ENCODE measurements at regions not wholly inside any gene's neighbourhood (a gene's known extent, or its start where the extent isn't known, plus 50 kb on each side); places are given as distances from the start of the nearest gene placed in this dataset.

GRCh38 chr2:152867397-152867796, 149.0 kb downstream of the ARL6IP6 start (continued):
- TF ChIP-seq ZBTB33 (IDR thresholded peaks at IDR 0.05): no peak
- TF ChIP-seq HNF4A (conservative IDR thresholded peaks at IDR 0.05): no peak
- no peak for TF ChIP-seq YY1 (IDR thresholded peaks at IDR 0.05)

GRCh38 chr2:152864601-152865149, 146.3 kb downstream of the ARL6IP6 start:
- Histone ChIP-seq H3K27me3 (ENCODE audit: control insufficient read depth in 4 of 4, insufficient read depth in 4 of 4, low read length in 3 of 4) (no peaks in the 10 kb centered on the region), H3K36me3 (ENCODE audit: control insufficient read depth in 4 of 4, insufficient read depth in 3 of 4, low read depth in 1 of 4, low read length in 3 of 4) (no peaks in the 10 kb centered on the region), H3K9me3 (ENCODE audit: control insufficient read depth in 4 of 4, low read length in 3 of 4) (peaks cover 0 to 4% (median 2%) of the 10 kb centered on the region in 4 donors), H3K9ac (ENCODE audit: low read depth in 1 of 2, low read length in 2 of 2) (no peak overlapping the region), H3K4me1 (ENCODE audit: control insufficient read depth in 4 of 4, insufficient read depth in 4 of 4, low read length in 3 of 4) (no peaks in the 10 kb centered on the region), H3K4me3 (ENCODE audit: low read depth in 1 of 3, low read length in 3 of 3) (no peak overlapping the region), H3K27ac (ENCODE audit: low read depth in 1 of 2, low read length in 2 of 2) (no peak overlapping the region)
- no peak for DNase-seq (ENCODE audit: low spot score)
- WGBS: 68% methylated on average over 5 of the region's 5 CpGs
- TF ChIP-seq TAF1 (conservative IDR thresholded peaks at IDR 0.05): no peak
- no peak for TF ChIP-seq HNF4G (IDR thresholded peaks at IDR 0.05)
- no peak for TF ChIP-seq YY1 (IDR thresholded peaks at IDR 0.05)
- TF ChIP-seq RXRA (IDR thresholded peaks at IDR 0.05): no peak
- no peak for TF ChIP-seq NR2F2 (IDR thresholded peaks at IDR 0.05)
- no peak for TF ChIP-seq ATF3 (IDR thresholded peaks at IDR 0.05)
- TF ChIP-seq SP1 (IDR thresholded peaks at IDR 0.05): no peak
- TF ChIP-seq RAD21 (IDR thresholded peaks at IDR 0.05): no peak

GRCh38 chr2:152863826-152864225, 145.4 kb downstream of the ARL6IP6 start:
- 61% methylated on average over 1 of the region's 1 CpG for WGBS
- peaks cover 0 to 4% (median 2%) of the 10 kb centered on the region in 4 donors for H3K9me3 ChIP-seq (ENCODE audit: control insufficient read depth in 4 of 4, low read length in 3 of 4)
- no peaks in the 10 kb centered on the region for H3K4me1 ChIP-seq (ENCODE audit: control insufficient read depth in 4 of 4, insufficient read depth in 4 of 4, low read length in 3 of 4)
- H3K27ac ChIP-seq (ENCODE audit: low read depth in 1 of 2, low read length in 2 of 2): no peak overlapping the region
- no peak overlapping the region for H3K9ac ChIP-seq (ENCODE audit: low read depth in 1 of 2, low read length in 2 of 2)
- no peak for TF ChIP-seq ZBTB33 (IDR thresholded peaks at IDR 0.05)
- TF ChIP-seq CTCF (IDR thresholded peaks at IDR 0.05; ENCODE audit: low read depth, low read length, missing input control): no peak
- TF ChIP-seq TAF1 (conservative IDR thresholded peaks at IDR 0.05): no peak
- TF ChIP-seq EGR1 (IDR thresholded peaks at IDR 0.05; ENCODE audit: low read depth in 2 of 2): no peak
- no peak for TF ChIP-seq HNF4G (IDR thresholded peaks at IDR 0.05)
- no peak for TF ChIP-seq GABPA (IDR thresholded peaks at IDR 0.05 in 1 of 2, conservative IDR thresholded peaks at IDR 0.05 in 1 of 2)
- no peak for TF ChIP-seq MAX (IDR thresholded peaks at IDR 0.05)
- no peak for TF ChIP-seq SP1 (IDR thresholded peaks at IDR 0.05)
- TF ChIP-seq FOXA2 (IDR thresholded peaks at IDR 0.05): no peak
- no peak for TF ChIP-seq ATF3 (IDR thresholded peaks at IDR 0.05)
- TF ChIP-seq HNF4A (conservative IDR thresholded peaks at IDR 0.05): no peak
- TF ChIP-seq NR2F2 (IDR thresholded peaks at IDR 0.05): no peak
- no peak for TF ChIP-seq RAD21 (IDR thresholded peaks at IDR 0.05)
- no peak for TF ChIP-seq RXRA (IDR thresholded peaks at IDR 0.05)
- no peak for TF ChIP-seq YY1 (IDR thresholded peaks at IDR 0.05)
- TF ChIP-seq REST (IDR thresholded peaks at IDR 0.05): no peak
- TF ChIP-seq FOXA1 (IDR thresholded peaks at IDR 0.05): no peak
- no peak for TF ChIP-seq JUND (IDR thresholded peaks at IDR 0.05)
- no peak overlapping the region for H3K4me3 ChIP-seq (ENCODE audit: low read depth in 1 of 3, low read length in 3 of 3)
- no peaks in the 10 kb centered on the region for H3K36me3 ChIP-seq (ENCODE audit: control insufficient read depth in 4 of 4, insufficient read depth in 3 of 4, low read depth in 1 of 4, low read length in 3 of 4)
- no peaks in the 10 kb centered on the region for H3K27me3 ChIP-seq (ENCODE audit: control insufficient read depth in 4 of 4, insufficient read depth in 4 of 4, low read length in 3 of 4)
- no peak for DNase-seq (ENCODE audit: low spot score)

All from liver (tissue), 8 donors.